ENCODE measurements at regions not wholly inside any gene's neighbourhood (a gene's known extent, or its start where the extent isn't known, plus 50 kb on each side); places are given as distances from the start of the nearest gene placed in this dataset.

- Histone ChIP-seq H3K4me3 (no peak overlapping the region), H3K36me3 (no peaks in the 10 kb centered on the region), H3K27ac (peak overlapping the region in 1 of 4 donors; percentile 27), H3K27me3 (no peaks in the 10 kb centered on the region), H3K4me1 (peaks cover 0 to 12% of the 10 kb centered on the region in 2 donors), H3K9me3 (no peaks in the 10 kb centered on the region)
- peak in 1 of 2 donors; percentile 78 for ATAC-seq
- in situ Hi-C loops (cut with MboI; ENCODE audit: low sequenced_read_pairs in 4 of 4) (loop anchor here in 1 of 4 donors (25.0 kb wide), 1 partner anchor 450 kb away; no protein-coding TSS in a partner anchor), intact Hi-C loops (cut with DNase I; ENCODE audit: low total_unique reads) (no loop called here)
- DNase-seq: peak in 1 of 2 donors; percentile 47
- TF ChIP-seq POLR2A (IDR thresholded peaks at IDR 0.05) (no peak), CTCF (IDR thresholded peaks at IDR 0.05 in 4 of 5, conservative IDR thresholded peaks at IDR 0.05 in 1 of 5) (no peak)
These were observed 150.4 kb upstream of the CIBAR2 start for GRCh38 chr16:85262558-85263238.

- peak in 1 of 2 donors; percentile 18 for ATAC-seq
- intact Hi-C loops (cut with DNase I; ENCODE audit: low total_unique reads): no loop called here
- no peak for DNase-seq
- Histone ChIP-seq H3K9me3 (no peaks in the 10 kb centered on the region), H3K4me3 (no peak overlapping the region), H3K36me3 (no peaks in the 10 kb centered on the region), H3K4me1 (peaks cover 0 to 12% of the 10 kb centered on the region in 2 donors), H3K27me3 (no peaks in the 10 kb centered on the region), H3K27ac (peak overlapping the region in 1 of 4 donors; percentile 27)
- TF ChIP-seq CTCF (IDR thresholded peaks at IDR 0.05 in 4 of 5, conservative IDR thresholded peaks at IDR 0.05 in 1 of 5) (no peak), POLR2A (IDR thresholded peaks at IDR 0.05) (no peak)
- in situ Hi-C loops (cut with MboI; ENCODE audit: low sequenced_read_pairs in 4 of 4): loop anchor here in 1 of 4 donors (25.0 kb wide), 1 partner anchor 449 kb away; no protein-coding TSS in a partner anchor
These were observed 150.9 kb upstream of the CIBAR2 start for GRCh38 chr16:85263239-85263585.

GRCh38 chr16:85264752-85265151, 152.5 kb upstream of the CIBAR2 start:
- DNase-seq (no peak), ATAC-seq (no peak)
- peaks cover 0 to 12% of the 10 kb centered on the region in 2 donors for H3K4me1 ChIP-seq
- in situ Hi-C loops (cut with MboI; ENCODE audit: low sequenced_read_pairs in 4 of 4): loop anchor here in 1 of 4 donors (25.0 kb wide), 1 partner anchor 448 kb away; no protein-coding TSS in a partner anchor
- H3K27me3 ChIP-seq: no peaks in the 10 kb centered on the region
- no peak for TF ChIP-seq CTCF (IDR thresholded peaks at IDR 0.05 in 4 of 5, conservative IDR thresholded peaks at IDR 0.05 in 1 of 5)
- no peak for TF ChIP-seq POLR2A (IDR thresholded peaks at IDR 0.05)
- no peaks in the 10 kb centered on the region for H3K36me3 ChIP-seq
- no peak overlapping the region for H3K27ac ChIP-seq
- H3K4me3 ChIP-seq: no peak overlapping the region
- intact Hi-C loops (cut with DNase I; ENCODE audit: low total_unique reads): no loop called here
- no peaks in the 10 kb centered on the region for H3K9me3 ChIP-seq

GRCh38 chr16:85265161-85265784, 153.0 kb upstream of the CIBAR2 start:
- no peak overlapping the region for H3K4me3 ChIP-seq
- H3K9me3 ChIP-seq: no peaks in the 10 kb centered on the region
- H3K4me1 ChIP-seq: peaks cover 0 to 12% of the 10 kb centered on the region in 2 donors
- TF ChIP-seq CTCF (IDR thresholded peaks at IDR 0.05 in 4 of 5, conservative IDR thresholded peaks at IDR 0.05 in 1 of 5) (no peak), POLR2A (IDR thresholded peaks at IDR 0.05) (no peak)
- in situ Hi-C loops (cut with MboI; ENCODE audit: low sequenced_read_pairs in 4 of 4): loop anchor here in 1 of 4 donors (25.0 kb wide), 1 partner anchor 447 kb away; no protein-coding TSS in a partner anchor
- ATAC-seq (no peak), DNase-seq (no peak)
- H3K36me3 ChIP-seq: no peaks in the 10 kb centered on the region
- H3K27ac ChIP-seq: no peak overlapping the region
- H3K27me3 ChIP-seq: no peaks in the 10 kb centered on the region
- intact Hi-C loops (cut with DNase I; ENCODE audit: low total_unique reads): no loop called here
